Dedifferentiated amniotic fluid mesenchymal stem cell (primary cell): ENCODE measurements at regions not wholly inside any gene's neighbourhood (a gene's known extent, or its start where the extent isn't known, plus 50 kb on each side); places are given as distances from the start of the nearest gene placed in this dataset.
"Not testable (repeated sequence)": the region's sequence is repeated elsewhere in the genome, so short reads cannot be mapped to it uniquely, and the experiment has no call there.

Source experiments
- DNase-seq: peaks from one replicate; pipeline ENCODE4 v3.0.0-alpha.2; 2016; ENCODE audit errors: extremely low spot score

GRCh38 chr2:184091456-184091855, 506.9 kb upstream of the ZNF804A start:
- DNase-seq, result no peak

- DNase-seq, result no peak
Measured at GRCh38 chr2:184113696-184114403, 484.5 kb upstream of the ZNF804A start.

- DNase-seq, result no peak
Measured at GRCh38 chr2:184114439-184114838, 483.9 kb upstream of the ZNF804A start.

GRCh38 chr2:184119989-184120800, 478.1 kb upstream of the ZNF804A start:
- DNase-seq, result no peak

- DNase-seq, result no peak
Measured at GRCh38 chr2:184125867-184126266, 472.5 kb upstream of the ZNF804A start.

GRCh38 chr2:184129073-184129472, 469.3 kb upstream of the ZNF804A start:
- DNase-seq, result no peak

- no peak for DNase-seq
Measured at GRCh38 chr2:184137955-184138354, 460.4 kb upstream of the ZNF804A start.

GRCh38 chr2:184141866-184142265, 456.5 kb upstream of the ZNF804A start:
- DNase-seq, result no peak

GRCh38 chr2:184154438-184154837, 443.9 kb upstream of the ZNF804A start:
- DNase-seq, result no peak

- no peak for DNase-seq
Measured at GRCh38 chr2:184155791-184156190, 442.5 kb upstream of the ZNF804A start.

- no peak for DNase-seq
Measured at GRCh38 chr2:184157141-184157540, 441.2 kb upstream of the ZNF804A start.

- DNase-seq, result no peak
Measured at GRCh38 chr2:184162426-184162825, 435.9 kb upstream of the ZNF804A start.

GRCh38 chr2:184168823-184169222, 429.5 kb upstream of the ZNF804A start:
- DNase-seq, result not testable (repeated sequence)

- DNase-seq, result no peak
Measured at GRCh38 chr2:184169366-184169765, 429.0 kb upstream of the ZNF804A start.

- DNase-seq, result no peak
Measured at GRCh38 chr2:184174493-184175104, 423.7 kb upstream of the ZNF804A start.

- DNase-seq, result no peak
Measured at GRCh38 chr2:184178229-184178628, 420.1 kb upstream of the ZNF804A start.

- no peak for DNase-seq
Measured at GRCh38 chr2:184186436-184186835, 411.9 kb upstream of the ZNF804A start.

- no peak for DNase-seq
Measured at GRCh38 chr2:184187421-184187971, 410.8 kb upstream of the ZNF804A start.

GRCh38 chr2:184190725-184191124, 407.6 kb upstream of the ZNF804A start:
- DNase-seq, result no peak

GRCh38 chr2:184192649-184193048, 405.7 kb upstream of the ZNF804A start:
- no peak for DNase-seq

GRCh38 chr2:184197413-184197812, 400.9 kb upstream of the ZNF804A start:
- DNase-seq, result no peak

GRCh38 chr2:184198791-184199190, 399.5 kb upstream of the ZNF804A start:
- not testable (repeated sequence) for DNase-seq
